BJ (cell line): ENCODE measurements at regions not wholly inside any gene's neighbourhood (a gene's known extent, or its start where the extent isn't known, plus 50 kb on each side); places are given as distances from the start of the nearest gene placed in this dataset.

ENCODE experiments used
- CTCF ChIA-PET: fragments of 350-600 bp; formaldehyde crosslinking; extraction: SDS; loops from one replicate; lab custom pipeline; 2021; ENCODE audit warnings: antibody characterized with exemption, inconsistent platforms; lab: Yijun Ruan, JAX
- POLR2A ChIA-PET: fragments of 300-600 bp; sonication (Branson Sonifier 250); formaldehyde crosslinking; extraction: SDS; loops from one replicate; lab custom pipeline; 2021; ENCODE audit warnings: antibody characterized with exemption; lab: Charles Lee
- DNase-seq: peaks from one replicate; pipeline ENCODE4 v3.0.0-alpha.2; 2011; ENCODE audit warnings: low read depth
- H3K27me3 ChIP-seq: 2 replicates; pipeline ENCODE4 v1.6.0; 2011; ENCODE audit warnings: low read length; ENCODE audit not compliant: control insufficient read depth, insufficient read depth
- H3K36me3 ChIP-seq: 2 replicates; pipeline ENCODE4 v1.5.1; 2011; ENCODE audit warnings: low read length; ENCODE audit not compliant: control insufficient read depth, insufficient read depth
- H3K4me3 ChIP-seq: 2 replicates; pipeline ENCODE4 v1.5.1; 2011; ENCODE audit warnings: low read depth, mild to moderate bottlenecking, control low read depth, low read length
- TF ChIP-seq, protein P1 (sequence below): IDR thresholded peaks from 2 replicates; pipeline ENCODE4 v1.5.1; 2011; ENCODE audit warnings: low read depth, mild to moderate bottlenecking, control low read depth, inconsistent platforms, low read length, moderate library complexity; ENCODE audit not compliant: insufficient read depth

DNA sequence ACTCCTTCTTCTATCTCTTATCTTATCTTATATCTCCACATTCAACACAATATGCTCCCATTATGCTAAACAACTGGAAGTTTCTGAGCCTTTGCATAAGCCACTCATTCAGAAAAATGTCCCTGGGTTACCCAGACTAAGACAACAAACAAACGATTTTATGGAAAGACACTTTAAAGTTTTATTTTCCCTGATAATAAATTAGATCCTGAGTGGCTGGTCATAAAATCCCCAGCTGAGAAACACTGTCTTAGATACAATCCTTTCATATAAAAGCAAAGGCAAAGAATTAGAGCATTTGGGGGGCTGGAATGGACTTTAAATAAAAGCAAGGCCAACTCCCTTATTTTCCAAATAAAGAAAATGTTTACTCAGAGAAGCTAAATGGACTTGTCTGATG is 322.3 kb downstream of the GBE1 start:
- POLR2A ChIA-PET, result no interaction called here
- CTCF ChIA-PET, result no interaction called here

DNA sequence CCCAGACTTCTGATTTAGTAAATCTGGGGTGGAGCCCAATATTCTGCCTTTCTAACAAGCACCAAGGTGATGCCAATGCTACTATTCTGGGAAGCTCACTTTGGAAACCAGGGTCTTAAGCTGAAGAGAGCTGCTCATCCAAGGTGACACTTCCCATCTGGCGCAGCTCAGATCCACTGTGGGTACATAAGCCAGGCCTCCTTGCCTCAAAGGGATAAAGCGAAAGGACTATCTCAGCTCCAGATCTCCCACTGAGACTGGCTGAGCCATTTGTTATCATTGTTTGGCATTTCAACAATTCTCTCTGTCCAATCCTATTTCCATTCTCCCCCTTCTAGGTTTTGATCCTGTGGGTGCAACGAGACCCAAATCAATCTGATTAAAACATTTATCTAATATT is 323.8 kb downstream of the GBE1 start:
- Histone ChIP-seq H3K4me3 (no peak overlapping the region), H3K27me3 (no peaks in the 10 kb centered on the region), H3K36me3 (no peaks in the 10 kb centered on the region)
- ChIA-PET CTCF (interaction anchor here (0.7 kb wide), 1 partner anchor 9 kb away, joined by 3 read pairs; no protein-coding TSS in a partner anchor), POLR2A (no interaction called here)
- no peak for DNase-seq
- TF ChIP-seq, protein P1, sequence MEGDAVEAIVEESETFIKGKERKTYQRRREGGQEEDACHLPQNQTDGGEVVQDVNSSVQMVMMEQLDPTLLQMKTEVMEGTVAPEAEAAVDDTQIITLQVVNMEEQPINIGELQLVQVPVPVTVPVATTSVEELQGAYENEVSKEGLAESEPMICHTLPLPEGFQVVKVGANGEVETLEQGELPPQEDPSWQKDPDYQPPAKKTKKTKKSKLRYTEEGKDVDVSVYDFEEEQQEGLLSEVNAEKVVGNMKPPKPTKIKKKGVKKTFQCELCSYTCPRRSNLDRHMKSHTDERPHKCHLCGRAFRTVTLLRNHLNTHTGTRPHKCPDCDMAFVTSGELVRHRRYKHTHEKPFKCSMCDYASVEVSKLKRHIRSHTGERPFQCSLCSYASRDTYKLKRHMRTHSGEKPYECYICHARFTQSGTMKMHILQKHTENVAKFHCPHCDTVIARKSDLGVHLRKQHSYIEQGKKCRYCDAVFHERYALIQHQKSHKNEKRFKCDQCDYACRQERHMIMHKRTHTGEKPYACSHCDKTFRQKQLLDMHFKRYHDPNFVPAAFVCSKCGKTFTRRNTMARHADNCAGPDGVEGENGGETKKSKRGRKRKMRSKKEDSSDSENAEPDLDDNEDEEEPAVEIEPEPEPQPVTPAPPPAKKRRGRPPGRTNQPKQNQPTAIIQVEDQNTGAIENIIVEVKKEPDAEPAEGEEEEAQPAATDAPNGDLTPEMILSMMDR, result no peak

More for the DNA sequence above, 322.3 kb downstream of the GBE1 start:
- DNase-seq, result no peak
- Histone ChIP-seq H3K36me3 (no peaks in the 10 kb centered on the region), H3K4me3 (no peak overlapping the region), H3K27me3 (no peaks in the 10 kb centered on the region)
- TF ChIP-seq, protein P1, result no peak

DNA sequence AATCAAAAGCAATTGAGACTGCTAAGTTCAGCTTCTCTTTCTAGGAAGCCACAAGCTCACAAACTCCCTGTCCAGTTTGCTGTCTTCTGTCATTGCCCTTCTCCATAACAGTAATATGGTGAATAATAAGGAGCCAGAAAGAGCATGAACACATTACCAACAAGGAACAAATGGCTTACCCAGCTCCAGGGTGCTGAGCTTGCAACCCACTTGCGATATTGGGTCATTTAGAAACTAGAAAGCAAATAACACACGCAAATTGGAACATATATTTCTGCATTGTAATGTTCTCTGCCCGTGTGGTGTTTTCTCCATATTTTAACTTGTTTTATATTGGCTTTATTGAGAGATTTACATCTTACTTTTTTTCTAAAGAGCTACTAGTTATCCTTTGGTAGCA is 325.3 kb downstream of the GBE1 start:
- H3K4me3 ChIP-seq, result no peak overlapping the region
- no peaks in the 10 kb centered on the region for H3K36me3 ChIP-seq
- POLR2A ChIA-PET, result no interaction called here

DNA sequence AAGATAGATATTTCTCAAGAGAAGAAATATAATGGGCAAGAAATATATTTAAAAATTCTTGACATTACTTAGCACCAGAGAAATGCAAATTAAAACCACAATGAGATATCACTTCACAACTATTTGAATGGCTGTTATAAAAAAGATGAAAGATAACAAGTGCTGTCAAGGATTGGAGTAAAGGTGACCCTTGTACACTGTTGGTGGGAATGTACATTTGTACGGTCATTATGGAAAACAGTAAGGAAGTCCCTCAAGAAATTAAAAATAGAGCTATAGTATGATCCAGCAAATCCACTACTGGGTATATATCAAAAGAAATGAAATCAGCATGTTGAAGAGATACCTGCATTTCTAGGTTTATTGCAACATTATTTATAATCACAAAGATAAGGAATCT is 326.4 kb downstream of the GBE1 start:
- CTCF ChIA-PET, result no interaction called here
- no peaks in the 10 kb centered on the region for H3K36me3 ChIP-seq
- no peak overlapping the region for H3K4me3 ChIP-seq
- no peak for DNase-seq
- H3K27me3 ChIP-seq, result no peaks in the 10 kb centered on the region
- POLR2A ChIA-PET, result no interaction called here
- TF ChIP-seq, protein P1, result no peak

More for the DNA sequence above, 325.3 kb downstream of the GBE1 start:
- CTCF ChIA-PET, result interaction anchor here (1.3 kb wide), 1 partner anchor 54 kb away, joined by 3 read pairs; no protein-coding TSS in a partner anchor
- no peak for DNase-seq
- H3K27me3 ChIP-seq, result no peaks in the 10 kb centered on the region
- TF ChIP-seq, protein P1, result no peak

DNA sequence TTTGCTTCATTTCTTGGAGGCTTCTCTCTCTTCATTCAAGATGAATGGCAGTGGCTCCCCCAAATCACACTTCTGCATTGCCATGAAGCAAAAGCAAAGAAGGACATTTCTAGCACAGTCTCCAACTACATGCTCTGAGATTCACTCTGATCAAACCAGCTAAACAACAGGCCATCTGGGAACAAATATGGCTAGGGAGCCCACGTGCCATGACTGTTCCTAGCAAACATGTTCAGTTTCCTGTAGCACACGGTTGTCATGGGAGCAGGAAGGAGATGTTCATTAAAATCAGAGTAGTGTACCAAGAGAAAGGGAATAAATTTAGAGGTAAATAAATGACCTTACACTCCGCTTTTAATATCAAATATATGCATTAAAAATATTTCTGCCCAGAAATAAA is 327.3 kb downstream of the GBE1 start:
- TF ChIP-seq, protein P1, result no peak
- no peak for DNase-seq
- ChIA-PET POLR2A (no interaction called here), CTCF (no interaction called here)
- H3K27me3 ChIP-seq, result no peaks in the 10 kb centered on the region
- no peaks in the 10 kb centered on the region for H3K36me3 ChIP-seq
- no peak overlapping the region for H3K4me3 ChIP-seq
